ENCODE measurements at regions not wholly inside any gene's neighbourhood (a gene's known extent, or its start where the extent isn't known, plus 50 kb on each side); places are given as distances from the start of the nearest gene placed in this dataset.
A peak's percentile ranks its signal among the peaks of the same experiment; 100 is the strongest.

DNA sequence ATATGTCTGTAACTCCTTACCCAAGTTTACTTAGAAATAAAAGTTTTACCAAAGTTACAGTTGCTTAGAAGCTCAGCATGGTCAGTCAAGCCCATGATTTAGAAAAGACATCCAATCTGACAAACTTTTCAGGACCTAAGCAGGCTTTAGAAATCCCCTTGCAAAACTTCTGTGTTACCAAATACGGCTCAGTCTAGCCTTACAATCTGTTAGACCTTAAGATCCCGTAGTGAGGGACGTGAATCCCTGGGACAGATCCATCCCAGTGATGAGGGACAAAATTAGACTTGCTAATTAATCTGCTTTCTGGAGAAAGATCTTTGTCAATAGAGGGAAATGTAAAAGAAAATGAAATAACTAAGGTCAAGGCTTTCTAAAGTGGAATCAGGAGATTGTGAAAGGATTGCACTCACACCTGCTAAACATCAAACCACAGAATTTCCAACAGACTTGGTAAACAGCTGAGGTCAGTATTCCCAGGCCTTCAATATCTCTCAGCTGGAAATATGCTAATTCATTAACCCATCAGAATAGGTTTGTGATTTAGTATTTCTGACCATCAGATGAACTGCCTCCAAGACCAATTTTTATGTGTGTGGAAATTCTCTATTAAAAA lies 375.3 kb downstream of the DUSP10 start:
- Histone ChIP-seq H3K27me3 (ENCODE audit: control insufficient read depth, insufficient read depth, low read length) (no peaks in the 10 kb centered on the region), H3K4me3 (ENCODE audit: low read depth, low read length) (no peak overlapping the region), H3K36me3 (ENCODE audit: control insufficient read depth, insufficient read depth, low read length) (no peaks in the 10 kb centered on the region)
- TF ChIP-seq, protein P1, sequence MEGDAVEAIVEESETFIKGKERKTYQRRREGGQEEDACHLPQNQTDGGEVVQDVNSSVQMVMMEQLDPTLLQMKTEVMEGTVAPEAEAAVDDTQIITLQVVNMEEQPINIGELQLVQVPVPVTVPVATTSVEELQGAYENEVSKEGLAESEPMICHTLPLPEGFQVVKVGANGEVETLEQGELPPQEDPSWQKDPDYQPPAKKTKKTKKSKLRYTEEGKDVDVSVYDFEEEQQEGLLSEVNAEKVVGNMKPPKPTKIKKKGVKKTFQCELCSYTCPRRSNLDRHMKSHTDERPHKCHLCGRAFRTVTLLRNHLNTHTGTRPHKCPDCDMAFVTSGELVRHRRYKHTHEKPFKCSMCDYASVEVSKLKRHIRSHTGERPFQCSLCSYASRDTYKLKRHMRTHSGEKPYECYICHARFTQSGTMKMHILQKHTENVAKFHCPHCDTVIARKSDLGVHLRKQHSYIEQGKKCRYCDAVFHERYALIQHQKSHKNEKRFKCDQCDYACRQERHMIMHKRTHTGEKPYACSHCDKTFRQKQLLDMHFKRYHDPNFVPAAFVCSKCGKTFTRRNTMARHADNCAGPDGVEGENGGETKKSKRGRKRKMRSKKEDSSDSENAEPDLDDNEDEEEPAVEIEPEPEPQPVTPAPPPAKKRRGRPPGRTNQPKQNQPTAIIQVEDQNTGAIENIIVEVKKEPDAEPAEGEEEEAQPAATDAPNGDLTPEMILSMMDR (IDR thresholded peaks at IDR 0.05; ENCODE audit: insufficient read depth, low read depth, low read length): no peak
- ChIA-PET CTCF (no interaction called here), POLR2A (no interaction called here)
- no peak for DNase-seq (ENCODE audit: low read depth)

- TF ChIP-seq, protein P1 (IDR thresholded peaks at IDR 0.05; ENCODE audit: insufficient read depth, low read depth, low read length): no peak
- no peak for DNase-seq (ENCODE audit: low read depth)
- CTCF ChIA-PET: interaction anchor here (0.8 to 1.1 kb wide), 2 partner anchors 23 to 197 kb away, joined by 3 read pairs; no protein-coding TSS in a partner anchor
- POLR2A ChIA-PET: no interaction called here
- no peaks in the 10 kb centered on the region for H3K27me3 ChIP-seq (ENCODE audit: control insufficient read depth, insufficient read depth, low read length)
- no peak overlapping the region for H3K4me3 ChIP-seq (ENCODE audit: low read depth, low read length)
- H3K36me3 ChIP-seq (ENCODE audit: control insufficient read depth, insufficient read depth, low read length): no peaks in the 10 kb centered on the region
These were observed 370.2 kb downstream of the DUSP10 start for GRCh38 chr1:221371705-221372104.

DNA sequence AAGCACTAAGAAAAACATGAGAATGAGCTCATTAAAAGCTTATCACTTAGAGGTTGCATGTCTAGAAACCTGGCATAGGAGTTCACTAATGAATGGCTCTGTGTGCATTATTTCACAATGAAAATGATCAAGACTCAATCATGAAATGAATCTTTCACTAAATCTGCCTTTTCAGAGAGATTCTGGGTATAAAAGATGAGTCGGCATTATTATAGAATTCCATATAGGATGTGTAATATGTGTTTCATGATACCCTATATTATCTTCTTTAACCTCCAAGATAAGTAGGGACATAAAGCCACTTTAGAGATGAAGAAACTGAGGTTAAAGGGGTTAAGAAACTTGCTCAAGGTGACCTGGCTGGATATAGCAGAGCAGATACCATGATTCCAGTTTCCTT lies 368.1 kb downstream of the DUSP10 start:
- Histone ChIP-seq H3K4me3 (ENCODE audit: low read depth, low read length) (no peak overlapping the region), H3K27me3 (ENCODE audit: control insufficient read depth, insufficient read depth, low read length) (no peaks in the 10 kb centered on the region), H3K36me3 (ENCODE audit: control insufficient read depth, insufficient read depth, low read length) (no peaks in the 10 kb centered on the region)
- ChIA-PET CTCF (no interaction called here), POLR2A (no interaction called here)
- TF ChIP-seq, protein P1 (IDR thresholded peaks at IDR 0.05; ENCODE audit: insufficient read depth, low read depth, low read length): no peak
- DNase-seq (ENCODE audit: low read depth): no peak

- DNase-seq (ENCODE audit: low read depth): no peak
- CTCF ChIA-PET: interaction anchor here (0.6 to 1.4 kb wide), 2 partner anchors 19 to 37 kb away, joined by 3 to 4 read pairs; no protein-coding TSS in a partner anchor
- POLR2A ChIA-PET: interaction anchor here (0.6 kb wide), 1 partner anchor 97 kb away, joined by 15 read pairs; no protein-coding TSS in a partner anchor
These were observed 365.6 kb downstream of the DUSP10 start for GRCh38 chr1:221376286-221376685.

GRCh38 chr1:221381910-221382623 lies 359.8 kb downstream of the DUSP10 start:
- no peaks in the 10 kb centered on the region for H3K36me3 ChIP-seq (ENCODE audit: control insufficient read depth, insufficient read depth, low read length)
- TF ChIP-seq, protein P1 (IDR thresholded peaks at IDR 0.05; ENCODE audit: insufficient read depth, low read depth, low read length): no peak
- peak; percentile 73 for DNase-seq (ENCODE audit: low read depth)
- ChIA-PET POLR2A (no interaction called here), CTCF (no interaction called here)
- H3K27me3 ChIP-seq (ENCODE audit: control insufficient read depth, insufficient read depth, low read length): no peaks in the 10 kb centered on the region
- no peak overlapping the region for H3K4me3 ChIP-seq (ENCODE audit: low read depth, low read length)

More at GRCh38 chr1:221376286-221376685, 365.6 kb downstream of the DUSP10 start:
- no peaks in the 10 kb centered on the region for H3K27me3 ChIP-seq (ENCODE audit: control insufficient read depth, insufficient read depth, low read length)
- TF ChIP-seq, protein P1 (IDR thresholded peaks at IDR 0.05; ENCODE audit: insufficient read depth, low read depth, low read length): no peak
- H3K4me3 ChIP-seq (ENCODE audit: low read depth, low read length): no peak overlapping the region
- H3K36me3 ChIP-seq (ENCODE audit: control insufficient read depth, insufficient read depth, low read length): no peaks in the 10 kb centered on the region

All from BJ (cell line).